ENCODE measurements at regions not wholly inside any gene's neighbourhood (a gene's known extent, or its start where the extent isn't known, plus 50 kb on each side); places are given as distances from the start of the nearest gene placed in this dataset.

DNA sequence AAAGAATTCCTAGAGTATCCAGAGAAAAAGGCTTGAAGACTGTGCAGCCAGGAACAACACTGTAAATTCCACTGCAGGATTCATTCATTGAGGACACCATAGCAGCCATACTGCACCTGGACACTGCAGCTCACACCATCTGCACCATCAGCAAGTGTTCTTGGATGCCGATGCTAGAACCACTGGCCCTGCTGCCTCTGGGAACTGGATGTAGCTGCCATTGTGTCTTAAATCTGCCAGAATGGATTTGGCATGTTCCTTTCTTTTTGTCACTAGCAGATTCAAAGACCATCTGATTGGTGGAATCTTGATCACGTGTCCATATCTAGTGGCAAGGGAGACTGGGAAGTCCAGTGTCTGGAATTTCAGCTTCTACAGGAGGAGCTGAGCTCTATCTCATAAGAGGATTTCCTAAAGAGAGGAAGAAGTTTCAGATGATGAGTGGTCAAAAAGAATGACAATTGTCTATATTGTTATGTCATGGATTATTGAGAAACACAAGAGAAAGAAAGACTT, 278.3 kb upstream of the ANKRD55 start:
- TF ChIP-seq, protein P1, sequence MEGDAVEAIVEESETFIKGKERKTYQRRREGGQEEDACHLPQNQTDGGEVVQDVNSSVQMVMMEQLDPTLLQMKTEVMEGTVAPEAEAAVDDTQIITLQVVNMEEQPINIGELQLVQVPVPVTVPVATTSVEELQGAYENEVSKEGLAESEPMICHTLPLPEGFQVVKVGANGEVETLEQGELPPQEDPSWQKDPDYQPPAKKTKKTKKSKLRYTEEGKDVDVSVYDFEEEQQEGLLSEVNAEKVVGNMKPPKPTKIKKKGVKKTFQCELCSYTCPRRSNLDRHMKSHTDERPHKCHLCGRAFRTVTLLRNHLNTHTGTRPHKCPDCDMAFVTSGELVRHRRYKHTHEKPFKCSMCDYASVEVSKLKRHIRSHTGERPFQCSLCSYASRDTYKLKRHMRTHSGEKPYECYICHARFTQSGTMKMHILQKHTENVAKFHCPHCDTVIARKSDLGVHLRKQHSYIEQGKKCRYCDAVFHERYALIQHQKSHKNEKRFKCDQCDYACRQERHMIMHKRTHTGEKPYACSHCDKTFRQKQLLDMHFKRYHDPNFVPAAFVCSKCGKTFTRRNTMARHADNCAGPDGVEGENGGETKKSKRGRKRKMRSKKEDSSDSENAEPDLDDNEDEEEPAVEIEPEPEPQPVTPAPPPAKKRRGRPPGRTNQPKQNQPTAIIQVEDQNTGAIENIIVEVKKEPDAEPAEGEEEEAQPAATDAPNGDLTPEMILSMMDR (IDR thresholded peaks at IDR 0.05) = no peak
- H3K27me3 ChIP-seq = no peaks in the 10 kb centered on the region
- DNase-seq = no peak
- peaks cover 0 to 14% (median 6%) of the 10 kb centered on the region in 4 donors for H3K4me1 ChIP-seq
- H3K4me3 ChIP-seq = no peak overlapping the region
- H3K36me3 ChIP-seq = no peaks in the 10 kb centered on the region
- intact Hi-C loops (cut with DNase I; ENCODE audit: low total_unique reads) = no loop called here
- H3K9me3 ChIP-seq = no peaks in the 10 kb centered on the region
- no peak overlapping the region for H3K27ac ChIP-seq

DNA sequence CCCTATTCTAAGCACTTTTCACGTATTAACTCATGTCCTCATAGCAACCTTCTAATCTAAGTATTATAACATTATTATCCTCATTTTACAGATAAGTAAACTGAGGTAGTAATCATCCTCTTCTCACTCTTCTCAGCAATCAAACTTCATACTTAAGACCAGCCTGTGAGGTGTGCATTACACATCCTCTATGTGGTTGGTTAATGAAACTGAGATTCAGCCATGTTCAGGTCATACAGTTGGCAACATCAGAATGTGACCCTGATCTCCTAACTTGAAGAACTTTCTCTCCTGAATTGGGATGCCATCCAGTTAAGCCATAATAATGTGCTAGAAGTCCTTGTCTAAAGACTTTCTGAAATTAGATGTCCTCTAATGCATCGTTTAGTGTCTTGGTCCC, 275.1 kb upstream of the ANKRD55 start:
- no peak overlapping the region for H3K27ac ChIP-seq
- TF ChIP-seq, protein P1 (IDR thresholded peaks at IDR 0.05) = no peak
- H3K36me3 ChIP-seq = no peaks in the 10 kb centered on the region
- no peaks in the 10 kb centered on the region for H3K27me3 ChIP-seq
- peaks cover 0 to 14% (median 6%) of the 10 kb centered on the region in 4 donors for H3K4me1 ChIP-seq
- no peaks in the 10 kb centered on the region for H3K9me3 ChIP-seq
- DNase-seq = no peak
- H3K4me3 ChIP-seq = no peak overlapping the region
- intact Hi-C loops (cut with DNase I; ENCODE audit: low total_unique reads) = no loop called here

DNA sequence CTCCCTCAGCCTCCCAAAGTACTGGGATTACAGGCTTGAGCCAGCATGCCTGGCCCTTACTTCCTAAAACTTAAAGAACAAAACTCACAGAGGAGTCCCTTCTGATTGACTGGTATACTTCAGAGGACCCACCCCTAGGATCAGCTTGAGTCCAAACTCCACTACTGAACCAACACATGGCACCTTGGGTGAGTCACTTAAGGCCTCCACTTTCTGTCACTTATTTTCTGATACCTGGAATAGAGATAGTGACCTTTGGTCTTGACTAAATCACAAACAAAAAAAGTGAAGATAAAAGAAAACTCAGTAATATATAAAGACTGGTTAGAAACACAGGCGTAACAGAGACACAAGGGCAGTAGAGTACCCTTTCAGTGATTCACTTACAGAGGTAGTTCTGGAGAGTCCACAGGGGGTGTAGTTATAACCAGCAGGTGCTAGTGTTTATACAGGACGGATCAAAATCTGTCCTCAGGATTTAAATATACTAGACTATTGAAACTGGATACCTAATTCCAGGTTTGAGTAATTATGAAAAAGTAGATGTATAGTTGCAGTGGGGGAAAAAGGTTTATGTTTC, 274.3 kb upstream of the ANKRD55 start:
- Histone ChIP-seq H3K27me3 (no peaks in the 10 kb centered on the region), H3K36me3 (no peaks in the 10 kb centered on the region), H3K4me1 (peaks cover 0 to 7% (median 4%) of the 10 kb centered on the region in 4 donors), H3K4me3 (no peak overlapping the region), H3K9me3 (no peaks in the 10 kb centered on the region), H3K27ac (no peak overlapping the region)
- DNase-seq = no peak
- TF ChIP-seq, protein P1 (IDR thresholded peaks at IDR 0.05) = no peak
- intact Hi-C loops (cut with DNase I; ENCODE audit: low total_unique reads) = no loop called here

DNA sequence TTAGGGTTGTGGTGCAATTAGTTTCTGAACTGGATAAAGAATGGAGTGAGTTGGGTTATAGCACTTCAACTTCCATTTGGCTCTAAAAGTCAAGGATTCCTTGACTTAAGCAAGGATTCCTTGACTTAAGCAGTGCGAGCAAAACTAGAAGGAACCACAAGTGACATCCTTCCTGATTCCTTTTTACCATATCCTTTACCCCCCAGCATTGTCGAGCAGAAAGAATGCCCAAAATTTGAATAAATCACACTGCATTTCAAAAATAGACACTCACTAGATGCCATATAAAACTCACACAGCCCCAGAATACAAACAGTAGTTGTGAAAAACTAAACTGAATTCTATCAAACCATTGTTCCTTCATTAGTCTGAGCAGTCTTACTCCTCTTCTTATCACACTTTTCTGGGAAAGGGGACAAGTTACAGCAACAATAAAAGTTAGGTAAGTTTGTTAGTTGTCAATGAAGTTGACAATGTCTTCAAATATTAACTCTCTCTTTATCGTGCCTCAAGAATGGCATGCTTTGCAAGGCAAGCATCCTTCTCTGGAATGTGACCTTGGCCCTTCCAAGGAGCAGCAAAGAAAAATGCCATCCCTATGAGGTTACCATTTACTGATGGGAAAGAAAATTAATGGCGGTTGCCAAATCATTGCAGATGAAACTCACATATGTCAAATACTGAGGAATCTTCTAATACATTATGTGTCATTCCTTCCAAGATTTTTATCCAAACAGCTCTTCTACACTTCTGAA, 273.3 kb upstream of the ANKRD55 start:
- Histone ChIP-seq H3K27ac (no peak overlapping the region), H3K4me1 (peaks cover 0 to 3% (median 1%) of the 10 kb centered on the region in 4 donors), H3K36me3 (no peaks in the 10 kb centered on the region), H3K9me3 (no peaks in the 10 kb centered on the region), H3K27me3 (no peaks in the 10 kb centered on the region), H3K4me3 (no peak overlapping the region)
- TF ChIP-seq, protein P1 (IDR thresholded peaks at IDR 0.05) = no peak
- DNase-seq = no peak
- intact Hi-C loops (cut with DNase I; ENCODE audit: low total_unique reads) = no loop called here

DNA sequence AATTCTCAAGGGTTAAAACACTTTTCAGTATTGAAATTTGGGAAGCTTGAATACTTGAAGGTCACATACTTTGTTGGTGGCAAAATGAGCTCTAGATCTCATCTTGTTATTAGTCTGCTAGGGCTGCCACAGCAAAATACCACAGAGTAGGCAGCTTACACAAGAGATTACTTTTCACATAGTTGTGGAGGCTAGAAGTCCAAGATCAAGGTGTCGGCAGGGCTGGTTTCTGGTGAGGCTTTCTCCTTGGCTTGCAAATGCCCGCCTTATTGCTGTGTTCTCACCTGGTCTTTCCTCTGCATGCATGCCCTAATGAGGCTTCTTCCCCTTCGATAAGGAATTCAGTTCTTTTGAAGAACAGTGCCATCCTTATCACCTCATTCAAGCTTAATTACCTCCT, 270.8 kb upstream of the ANKRD55 start:
- no peaks in the 10 kb centered on the region for H3K36me3 ChIP-seq
- no peak for DNase-seq
- H3K4me3 ChIP-seq = no peak overlapping the region
- no peaks in the 10 kb centered on the region for H3K4me1 ChIP-seq
- intact Hi-C loops (cut with DNase I; ENCODE audit: low total_unique reads) = no loop called here
- H3K9me3 ChIP-seq = no peaks in the 10 kb centered on the region
- no peaks in the 10 kb centered on the region for H3K27me3 ChIP-seq
- no peak overlapping the region for H3K27ac ChIP-seq
- TF ChIP-seq, protein P1 (IDR thresholded peaks at IDR 0.05) = no peak

Data from tibial artery (tissue), 4 donors.